Skin epidermis (tissue), 12 donors: ENCODE measurements at regions not wholly inside any gene's neighbourhood (a gene's known extent, or its start where the extent isn't known, plus 50 kb on each side); places are given as distances from the start of the nearest gene placed in this dataset.
"Not testable (repeated sequence)": the region's sequence is repeated elsewhere in the genome, so short reads cannot be mapped to it uniquely, and the experiment has no call there.

Experiments
- H3K27ac ChIP-seq, 21 experiments: fragments of 200-600 bp; sonication (generic) in 11 of 21; one replicate each; pipeline ENCODE4 v1.5.0; 2020; ENCODE audit warnings: mild to moderate bottlenecking in 3 of 21, inconsistent platforms in 2 of 21, moderate library complexity in 2 of 21
- H3K4me3 ChIP-seq, 7 experiments: fragments of 200-600 bp; sonication (generic) in 2 of 7; one replicate each; pipeline ENCODE4 v1.5.0; 2020; ENCODE audit warnings: inconsistent platforms in 2 of 7, mild to moderate bottlenecking in 2 of 7, moderate library complexity in 1 of 7

DNA sequence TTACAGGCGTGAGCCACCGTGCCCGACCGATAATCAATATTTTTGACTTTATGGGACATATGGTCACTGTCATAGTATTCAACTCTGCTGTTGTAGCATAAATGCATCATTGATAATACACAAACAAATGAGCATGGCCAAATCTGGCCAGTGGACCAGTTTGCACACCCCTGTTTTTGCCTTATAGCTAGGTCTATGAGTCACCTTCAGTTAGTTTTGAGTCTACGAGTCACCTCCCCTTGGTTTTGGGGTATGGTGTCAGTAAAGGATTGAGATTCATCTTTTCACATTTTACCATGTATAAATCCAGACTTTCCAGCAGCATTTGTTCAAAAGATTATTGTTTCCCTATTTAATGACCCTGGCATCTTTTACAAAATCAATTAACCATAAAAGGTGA is 362.5 kb upstream of the NRP1 start:
- H3K4me3 ChIP-seq = no peak overlapping the region
- H3K27ac ChIP-seq = no peak overlapping the region

- H3K27ac ChIP-seq = no peak overlapping the region
- no peak overlapping the region for H3K4me3 ChIP-seq
These were observed 361.1 kb upstream of the NRP1 start for GRCh38 chr10:33695536-33695935.

GRCh38 chr10:33690536-33690935 is 356.1 kb upstream of the NRP1 start:
- not testable (repeated sequence) for H3K27ac ChIP-seq, H3K4me3 ChIP-seq

DNA sequence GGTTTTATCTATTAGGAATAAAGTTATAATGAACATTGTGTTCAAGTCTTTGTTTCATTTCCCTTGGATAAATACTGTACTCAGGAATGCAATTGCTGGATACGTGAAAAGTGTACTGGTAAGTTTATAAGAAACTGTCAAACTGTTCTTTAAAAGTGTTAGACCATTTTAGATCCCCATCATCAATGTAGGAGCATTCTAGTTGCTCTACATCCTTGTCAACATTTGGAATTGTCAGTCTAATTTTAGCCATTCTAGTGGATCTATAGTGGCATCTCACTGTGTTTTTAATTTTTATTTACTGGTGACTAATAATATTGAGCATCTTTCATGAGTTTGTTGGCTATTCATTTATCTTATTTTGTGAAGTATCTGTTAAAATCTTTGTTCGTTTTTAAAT is 354.0 kb upstream of the NRP1 start:
- Histone ChIP-seq H3K4me3 (no peak overlapping the region), H3K27ac (no peak overlapping the region)

- Histone ChIP-seq H3K4me3 (no peak overlapping the region), H3K27ac (no peak overlapping the region)
These were observed 349.7 kb upstream of the NRP1 start for GRCh38 chr10:33684211-33684611.

DNA sequence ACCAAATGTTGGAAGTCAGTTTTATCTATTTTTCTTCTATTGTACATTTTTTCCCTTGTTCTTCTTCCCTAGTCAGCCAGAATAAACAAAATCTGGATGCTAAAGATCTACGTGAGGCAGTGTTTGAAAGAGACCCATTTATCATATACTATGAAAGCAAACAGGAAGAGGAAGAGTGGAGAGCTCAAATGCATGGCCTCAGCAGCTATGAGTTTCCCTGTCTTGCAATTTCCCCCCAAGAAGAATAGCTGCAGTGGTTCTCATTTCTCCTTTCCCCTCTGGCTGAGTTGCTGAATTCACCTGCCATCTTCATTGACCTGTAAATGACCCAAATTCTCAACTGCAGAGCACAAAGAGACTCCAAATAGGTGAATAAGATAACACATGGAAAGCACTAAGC is 347.1 kb upstream of the NRP1 start:
- no peak overlapping the region for H3K27ac ChIP-seq
- H3K4me3 ChIP-seq = no peak overlapping the region

GRCh38 chr10:33680036-33680435 is 345.6 kb upstream of the NRP1 start:
- H3K4me3 ChIP-seq = no peak overlapping the region
- H3K27ac ChIP-seq = no peak overlapping the region

DNA sequence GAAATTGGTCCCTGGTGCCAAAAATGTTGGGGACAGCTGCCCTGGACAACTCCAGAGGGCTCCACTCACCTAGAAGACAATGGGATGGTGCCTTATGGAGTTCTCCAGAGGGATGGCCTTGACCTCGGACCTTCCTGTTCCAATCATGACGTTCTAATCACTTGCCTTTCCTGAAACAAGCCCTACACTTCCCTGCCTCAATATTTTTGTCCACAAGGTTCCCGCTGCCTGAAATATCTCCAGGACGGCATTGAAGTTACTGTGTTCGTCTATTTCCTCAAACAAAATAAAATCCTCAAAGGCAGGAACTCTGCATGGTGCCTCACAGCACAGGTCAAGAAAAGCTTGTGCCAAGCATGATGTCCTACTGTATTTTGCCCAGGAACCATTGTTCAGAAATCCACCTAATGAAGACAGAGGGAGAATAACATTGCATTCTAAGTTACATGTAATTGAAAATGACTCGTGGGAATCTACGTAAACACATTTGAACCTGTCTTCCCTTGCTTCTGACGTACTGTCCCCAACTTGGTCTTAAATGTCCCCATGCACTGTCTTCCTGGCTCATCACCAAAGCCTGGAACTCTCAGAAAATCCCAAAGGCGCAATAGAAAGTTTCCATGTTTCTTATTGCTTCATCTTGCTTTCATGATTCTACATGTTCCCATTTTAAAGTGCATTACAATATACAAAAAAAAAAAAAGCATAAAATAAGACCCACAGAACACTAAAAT is 342.3 kb upstream of the NRP1 start:
- Histone ChIP-seq H3K27ac (no peak overlapping the region), H3K4me3 (no peak overlapping the region)

- no peak overlapping the region for H3K4me3 ChIP-seq
- peak overlapping the region in 11 of 21 experiments; percentile 28 to 66 (median 48) for H3K27ac ChIP-seq
These were observed 340.6 kb upstream of the NRP1 start for GRCh38 chr10:33674986-33675599.

- Histone ChIP-seq H3K4me3 (no peak overlapping the region), H3K27ac (peak overlapping the region in 2 of 21 experiments; percentile 50 to 66)
These were observed 340.0 kb upstream of the NRP1 start for GRCh38 chr10:33674491-33674890.

DNA sequence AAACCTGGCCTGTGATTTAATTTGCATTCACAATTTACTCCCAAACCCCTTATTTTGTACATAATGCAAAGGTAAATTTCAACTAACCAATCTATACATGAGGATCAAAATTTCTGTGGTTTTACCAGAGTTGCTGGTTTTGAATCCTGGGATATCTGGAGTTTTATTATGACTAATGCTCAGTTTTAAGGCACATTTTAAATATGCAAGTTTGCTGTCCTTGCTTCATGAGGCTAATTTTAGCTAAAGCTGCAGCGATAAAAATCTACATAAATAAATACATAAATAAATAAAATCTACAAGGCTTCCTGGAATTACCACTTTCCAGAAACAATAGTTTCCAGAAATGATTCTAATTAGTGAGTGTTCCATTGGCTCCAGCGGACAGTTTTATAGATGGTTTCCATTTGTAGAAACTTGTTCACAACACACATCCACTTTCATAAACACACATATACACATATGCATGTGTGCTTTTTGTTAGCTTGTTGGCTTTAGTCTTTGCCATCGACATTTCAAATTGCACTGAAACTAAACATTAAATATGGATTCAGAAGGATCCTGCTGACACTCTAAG is 339.5 kb upstream of the NRP1 start:
- no peak overlapping the region for H3K27ac ChIP-seq
- no peak overlapping the region for H3K4me3 ChIP-seq

DNA sequence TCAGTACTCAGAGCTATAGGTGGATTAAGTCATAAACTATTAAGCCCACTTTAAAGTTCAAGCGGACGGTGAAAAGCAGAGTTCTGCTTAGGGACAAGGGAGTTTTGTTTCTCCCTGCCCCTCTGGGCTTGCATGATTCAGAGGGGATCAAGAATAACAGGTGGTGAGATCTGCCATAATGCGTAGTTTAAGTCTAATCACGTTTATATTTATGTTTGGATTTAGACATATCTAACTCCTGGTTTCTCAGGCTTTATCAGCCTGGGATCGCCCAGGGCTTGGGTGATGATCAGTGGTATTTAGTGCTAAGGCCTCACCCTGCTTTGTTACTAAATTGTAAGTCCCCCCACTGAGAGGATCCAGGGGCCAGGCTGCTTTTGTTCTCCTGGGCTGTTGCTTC is 335.4 kb upstream of the NRP1 start:
- H3K4me3 ChIP-seq = no peak overlapping the region

GRCh38 chr10:33666686-33667480 is 332.4 kb upstream of the NRP1 start:
- no peak overlapping the region for H3K27ac ChIP-seq
- no peak overlapping the region for H3K4me3 ChIP-seq

More for the DNA sequence above, 335.4 kb upstream of the NRP1 start:
- no peak overlapping the region for H3K27ac ChIP-seq

GRCh38 chr10:33665501-33665900 is 331.0 kb upstream of the NRP1 start:
- H3K4me3 ChIP-seq = no peak overlapping the region
- H3K27ac ChIP-seq = no peak overlapping the region

GRCh38 chr10:33664070-33664469 is 329.6 kb upstream of the NRP1 start:
- H3K4me3 ChIP-seq = no peak overlapping the region
- H3K27ac ChIP-seq = no peak overlapping the region

- Histone ChIP-seq H3K27ac (peak overlapping the region in 15 of 21 experiments; percentile 12 to 77 (median 44)), H3K4me3 (no peak overlapping the region)
These were observed 327.3 kb upstream of the NRP1 start for GRCh38 chr10:33661580-33662336.

DNA sequence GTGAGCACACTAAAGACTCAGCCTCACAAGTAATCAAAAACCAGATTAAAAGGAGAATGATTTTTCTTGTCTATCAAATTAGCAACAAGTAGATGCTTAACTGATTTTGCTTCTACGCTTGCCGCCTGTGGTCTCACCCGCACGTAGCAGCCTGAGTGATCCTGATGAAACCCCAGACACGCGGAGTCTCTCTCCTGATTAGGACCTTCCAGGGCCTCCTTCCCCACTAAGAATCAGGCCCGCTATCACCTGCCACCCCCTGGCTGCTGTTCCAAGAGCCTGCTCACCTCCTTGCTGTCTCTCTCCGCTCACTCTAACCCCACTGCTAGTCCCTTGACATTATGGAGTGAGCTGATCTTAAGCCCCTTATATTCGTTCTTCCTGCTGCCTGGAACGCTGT is 325.9 kb upstream of the NRP1 start:
- no peak overlapping the region for H3K27ac ChIP-seq
- H3K4me3 ChIP-seq = no peak overlapping the region

GRCh38 chr10:33657913-33658312 is 323.4 kb upstream of the NRP1 start:
- no peak overlapping the region for H3K27ac ChIP-seq

GRCh38 chr10:33657154-33657908 is 322.9 kb upstream of the NRP1 start:
- Histone ChIP-seq H3K4me3 (no peak overlapping the region), H3K27ac (no peak overlapping the region)

More at GRCh38 chr10:33657913-33658312, 323.4 kb upstream of the NRP1 start:
- no peak overlapping the region for H3K4me3 ChIP-seq
